ENCODE measurements at regions not wholly inside any gene's neighbourhood (a gene's known extent, or its start where the extent isn't known, plus 50 kb on each side); places are given as distances from the start of the nearest gene placed in this dataset.

GRCh38 chr18:67379981-67380380, 136.5 kb downstream of the DSEL start:
- in situ Hi-C loops (cut with HindIII; ENCODE audit: low pct_ligation_motif_present, low sequenced_read_pairs) = no loop called here
- no peak for DNase-seq
- H3K4me3 ChIP-seq (ENCODE audit: low read depth, low read length) = no peak overlapping the region
- H3K27me3 ChIP-seq (replicated peaks) = no peaks in the 10 kb centered on the region
- TF ChIP-seq CTCF (IDR thresholded peaks at IDR 0.05; ENCODE audit: low read depth, low read length, missing control alignments) = no peak
- H3K27ac ChIP-seq = no peak overlapping the region
- no peaks in the 10 kb centered on the region for H3K36me3 ChIP-seq (replicated peaks)

- Histone ChIP-seq H3K4me3 (ENCODE audit: low read depth, low read length) (no peak overlapping the region), H3K36me3 (replicated peaks) (no peaks in the 10 kb centered on the region), H3K27me3 (replicated peaks) (no peaks in the 10 kb centered on the region), H3K27ac (no peak overlapping the region)
- no peak for TF ChIP-seq CTCF (IDR thresholded peaks at IDR 0.05; ENCODE audit: low read depth, low read length, missing control alignments)
- no peak for DNase-seq
- in situ Hi-C loops (cut with HindIII; ENCODE audit: low pct_ligation_motif_present, low sequenced_read_pairs) = no loop called here
Measured at GRCh38 chr18:67376372-67376771, 140.1 kb downstream of the DSEL start.

- H3K27ac ChIP-seq = no peak overlapping the region
- in situ Hi-C loops (cut with HindIII; ENCODE audit: low pct_ligation_motif_present, low sequenced_read_pairs) = no loop called here
- DNase-seq = no peak
- no peaks in the 10 kb centered on the region for H3K27me3 ChIP-seq (replicated peaks)
- no peak for TF ChIP-seq CTCF (IDR thresholded peaks at IDR 0.05; ENCODE audit: low read depth, low read length, missing control alignments)
- no peak overlapping the region for H3K4me3 ChIP-seq (ENCODE audit: low read depth, low read length)
- no peaks in the 10 kb centered on the region for H3K36me3 ChIP-seq (replicated peaks)
Measured at GRCh38 chr18:67373636-67374035, 142.9 kb downstream of the DSEL start.

GRCh38 chr18:67367540-67367939, 149.0 kb downstream of the DSEL start:
- no peaks in the 10 kb centered on the region for H3K27me3 ChIP-seq (replicated peaks)
- H3K27ac ChIP-seq = no peak overlapping the region
- TF ChIP-seq CTCF (IDR thresholded peaks at IDR 0.05; ENCODE audit: low read depth, low read length, missing control alignments) = no peak
- in situ Hi-C loops (cut with HindIII; ENCODE audit: low pct_ligation_motif_present, low sequenced_read_pairs) = no loop called here
- H3K4me3 ChIP-seq (ENCODE audit: low read depth, low read length) = no peak overlapping the region
- no peak for DNase-seq
- H3K36me3 ChIP-seq (replicated peaks) = no peaks in the 10 kb centered on the region

GRCh38 chr18:67363694-67364093, 152.8 kb downstream of the DSEL start:
- Histone ChIP-seq H3K27me3 (replicated peaks) (no peaks in the 10 kb centered on the region), H3K4me3 (ENCODE audit: low read depth, low read length) (no peak overlapping the region), H3K27ac (no peak overlapping the region), H3K36me3 (replicated peaks) (no peaks in the 10 kb centered on the region)
- no peak for TF ChIP-seq CTCF (IDR thresholded peaks at IDR 0.05; ENCODE audit: low read depth, low read length, missing control alignments)
- DNase-seq = no peak
- in situ Hi-C loops (cut with HindIII; ENCODE audit: low pct_ligation_motif_present, low sequenced_read_pairs) = no loop called here

- Histone ChIP-seq H3K27ac (no peak overlapping the region), H3K4me3 (ENCODE audit: low read depth, low read length) (no peak overlapping the region), H3K36me3 (replicated peaks) (no peaks in the 10 kb centered on the region), H3K27me3 (replicated peaks) (no peaks in the 10 kb centered on the region)
- in situ Hi-C loops (cut with HindIII; ENCODE audit: low pct_ligation_motif_present, low sequenced_read_pairs) = no loop called here
- TF ChIP-seq CTCF (IDR thresholded peaks at IDR 0.05; ENCODE audit: low read depth, low read length, missing control alignments) = no peak
- DNase-seq = no peak
Measured at GRCh38 chr18:67362906-67363305, 153.6 kb downstream of the DSEL start.

All from brain microvascular endothelial cell (primary cell).